SK-N-SH (cell line): ENCODE measurements at regions not wholly inside any gene's neighbourhood (a gene's known extent, or its start where the extent isn't known, plus 50 kb on each side); places are given as distances from the start of the nearest gene placed in this dataset.

Experiments
- CTCF ChIA-PET: fragments of 300-600, 350-600 bp; formaldehyde crosslinking; extraction: SDS; loops from one replicate; lab custom pipeline; 2021; lab: Yijun Ruan, JAX
- POLR2A ChIA-PET: fragments of 350-600 bp; sonication (Branson Sonifier 250); formaldehyde crosslinking; extraction: SDS; loops from one replicate; lab custom pipeline; 2020; ENCODE audit warnings: antibody characterized with exemption, inconsistent platforms; lab: Yijun Ruan, JAX
- DNase-seq: peaks from one replicate; pipeline ENCODE4 v3.0.0; 2012
- H2AFZ ChIP-seq: fragments of 200-600 bp; sonication (generic); 2 replicates; pipeline ENCODE4 v1.8.1; 2016; ENCODE audit warnings: antibody characterized with exemption, mild to moderate bottlenecking, low read depth
- H3F3A ChIP-seq: fragments of 200-600 bp; sonication (generic); replicated peaks from 2 replicates; pipeline ENCODE3; 2016; ENCODE audit warnings: antibody characterized with exemption, mild to moderate bottlenecking; ENCODE audit not compliant: insufficient read depth
- H3K27ac ChIP-seq, 2 experiments: fragments of 200-500 bp in 1 of 2; fragments of 200-600 bp in 1 of 2; sonication (Bioruptor generic) in 1 of 2; sonication (generic), shearing (Covaris generic) in 1 of 2; 2 replicates each; pipeline versions ENCODE4 v1.5.1 to v1.6.1; 2014 to 2016; ENCODE audit warnings: low read depth in 2 of 2, inconsistent platforms in 1 of 2, low read length in 1 of 2, mild to moderate bottlenecking in 1 of 2, mixed read lengths in 1 of 2
- H3K27me3 ChIP-seq: fragments of 200-600 bp; sonication (generic), shearing (Covaris generic); 2 replicates; pipeline ENCODE4 v1.6.1; 2016; ENCODE audit warnings: mixed run types; ENCODE audit not compliant: insufficient read depth
- H3K36me3 ChIP-seq, 2 experiments: fragments of 200-500 bp in 1 of 2; fragments of 200-600 bp in 1 of 2; sonication (Bioruptor generic) in 1 of 2; sonication (generic) in 1 of 2; replicated peaks in 1 of 2; 2 replicates each; pipeline versions ENCODE3 to v1.5.1; 2014 to 2016; ENCODE audit warnings: low read length in 1 of 2, mild to moderate bottlenecking in 1 of 2; ENCODE audit not compliant: insufficient read depth in 2 of 2, control insufficient read depth in 1 of 2
- H3K4me1 ChIP-seq, 2 experiments: fragments of 200-500 bp in 1 of 2; fragments of 200-600 bp in 1 of 2; sonication (Bioruptor generic) in 1 of 2; sonication (generic), shearing (Covaris generic) in 1 of 2; 2 replicates each; pipeline versions ENCODE4 v1.5.1 to v1.6.1; 2014 to 2016; ENCODE audit warnings: low read depth in 1 of 2, low read length in 1 of 2, mixed run types in 1 of 2; ENCODE audit not compliant: insufficient read depth in 2 of 2, control insufficient read depth in 1 of 2
- H3K4me2 ChIP-seq: fragments of 200-600 bp; sonication (generic), shearing (Covaris generic); 2 replicates; pipeline ENCODE4 v1.6.1; 2017; ENCODE audit warnings: mixed run types
- H3K4me3 ChIP-seq, 2 experiments: fragments of 200-500 bp in 1 of 2; fragments of 200-600 bp in 1 of 2; sonication (Bioruptor generic) in 1 of 2; sonication (generic), shearing (Covaris generic) in 1 of 2; 2 replicates each; pipeline versions ENCODE4 v1.5.1 to v1.8.1; 2014 to 2016; ENCODE audit warnings: low read depth in 2 of 2, inconsistent platforms in 1 of 2, low read length in 1 of 2, mild to moderate bottlenecking in 1 of 2, mixed read lengths in 1 of 2, moderate library complexity in 1 of 2
- H3K79me2 ChIP-seq: fragments of 200-600 bp; sonication (generic); 2 replicates; pipeline ENCODE4 v1.8.1; 2017; ENCODE audit warnings: mild to moderate bottlenecking; ENCODE audit not compliant: insufficient read depth
- H3K9ac ChIP-seq: fragments of 200-600 bp; sonication (generic); 2 replicates; pipeline ENCODE4 v1.6.1; 2017; ENCODE audit warnings: mixed run types
- H3K9me2 ChIP-seq: fragments of 200-600 bp; sonication (generic); 2 replicates; pipeline ENCODE4 v1.6.1; 2017; ENCODE audit warnings: mixed run types
- H3K9me3 ChIP-seq: fragments of 200-600 bp; sonication (generic); 2 replicates; pipeline ENCODE4 v1.6.1; 2017; ENCODE audit warnings: mixed run types, mild to moderate bottlenecking, moderate library complexity
- H4K20me1 ChIP-seq: fragments of 200-600 bp; sonication (generic); 2 replicates; pipeline ENCODE4 v1.6.1; 2017; ENCODE audit warnings: mild to moderate bottlenecking, mixed run types; ENCODE audit not compliant: insufficient read depth
- ELF1 ChIP-seq: IDR thresholded peaks from 2 replicates; pipeline ENCODE4 v1.4.0; 2012
- EP300 ChIP-seq, 2 experiments: IDR thresholded peaks; 2 replicates each; pipeline versions ENCODE4 v1.4.0 to v1.6.1; 2012; ENCODE audit warnings: borderline replicate concordance in 1 of 2, low read depth in 1 of 2, low read length in 1 of 2
- EZH2phosphoT487 ChIP-seq: fragments of 200-600 bp; sonication (generic); IDR thresholded peaks from 2 replicates; pipeline ENCODE4 v1.6.1; 2017; ENCODE audit warnings: low read depth, mixed run types, mild to moderate bottlenecking, antibody characterized with exemption, moderate library complexity, borderline replicate concordance
- FOSL2 ChIP-seq: IDR thresholded peaks from 2 replicates; pipeline ENCODE4 v1.4.0; 2012; ENCODE audit warnings: low read depth, mild to moderate bottlenecking, moderate library complexity, borderline replicate concordance
- FOXJ3 ChIP-seq: sonication (generic); formaldehyde crosslinking; IDR thresholded peaks from 2 replicates; pipeline ENCODE4 v1.5.1; 2020; ENCODE audit warnings: mild to moderate bottlenecking, missing genetic modification reagents
- NFIC ChIP-seq: IDR thresholded peaks from 2 replicates; pipeline ENCODE4 v1.4.0; 2012; ENCODE audit warnings: borderline replicate concordance
- RAD21 ChIP-seq: IDR thresholded peaks from 2 replicates; pipeline ENCODE4 v1.6.1; 2012; ENCODE audit warnings: mild to moderate bottlenecking, low read length
- RFX5 ChIP-seq: IDR thresholded peaks from 2 replicates; pipeline ENCODE4 v1.6.1; 2012; ENCODE audit warnings: mild to moderate bottlenecking, improper control_type of control experiment, low read length
- TAF1 ChIP-seq: IDR thresholded peaks from 2 replicates; pipeline ENCODE4 v1.6.1; 2012; ENCODE audit warnings: low read depth, mild to moderate bottlenecking, low read length, moderate library complexity, borderline replicate concordance
- WGBS: methylation state at CpG from one replicate; pipeline ENCODE4 v1.1.6; 2017; ENCODE audit warnings: low lambda C conversion rate; 5-methylcytosine and 5-hydroxymethylcytosine counted together
- TF ChIP-seq, protein P1 (sequence below): fragments of 150-350 bp; IDR thresholded peaks from 2 replicates; pipeline ENCODE4 v1.6.1; 2016; ENCODE audit warnings: mild to moderate bottlenecking, low read depth, low read length
- TF ChIP-seq, protein P2 (sequence below): fragments of 150-350 bp; IDR thresholded peaks from 2 replicates; pipeline ENCODE4 v1.6.1; 2017; ENCODE audit warnings: antibody characterized with exemption, low read length, low read depth, borderline replicate concordance
- TF ChIP-seq, protein P3 (sequence below): IDR thresholded peaks from 2 replicates; pipeline ENCODE4; 2012
- TF ChIP-seq, protein P4 (sequence below): IDR thresholded peaks from 2 replicates; pipeline ENCODE4 v1.4.0; 2012; ENCODE audit warnings: low read depth
- TF ChIP-seq, protein P5 (sequence below): fragments of 200-600 bp; sonication (generic); IDR thresholded peaks from 2 replicates; pipeline ENCODE4 v1.6.1; 2017; ENCODE audit warnings: antibody characterized with exemption, mild to moderate bottlenecking, moderate library complexity
- TF ChIP-seq, protein P6 (sequence below): IDR thresholded peaks from 2 replicates; pipeline ENCODE4 v1.4.0; 2012; ENCODE audit warnings: low read depth, borderline replicate concordance

DNA sequence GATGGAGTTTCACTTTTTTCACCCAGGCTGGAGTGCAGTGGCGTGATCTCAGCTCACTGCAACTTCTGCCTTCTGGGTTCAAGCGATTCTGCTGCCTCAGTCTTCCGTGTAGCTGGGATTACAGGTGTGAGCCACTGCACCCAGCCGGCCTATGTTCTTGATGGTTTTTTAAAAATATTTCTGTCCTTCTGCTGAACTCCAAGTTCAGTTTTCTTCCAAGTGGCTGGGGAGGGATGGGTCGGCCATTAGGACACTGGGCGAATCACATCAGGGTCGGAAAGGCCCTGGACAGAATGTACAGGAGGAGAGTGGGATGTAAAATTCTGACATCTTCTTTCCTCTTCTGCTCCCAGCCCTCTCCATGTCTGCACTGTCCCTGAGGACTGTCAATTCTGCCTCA, 289.6 kb downstream of the PTPRU start:
- WGBS = 49% methylated on average over 7 of the region's 7 CpGs
- TF ChIP-seq, protein P1, sequence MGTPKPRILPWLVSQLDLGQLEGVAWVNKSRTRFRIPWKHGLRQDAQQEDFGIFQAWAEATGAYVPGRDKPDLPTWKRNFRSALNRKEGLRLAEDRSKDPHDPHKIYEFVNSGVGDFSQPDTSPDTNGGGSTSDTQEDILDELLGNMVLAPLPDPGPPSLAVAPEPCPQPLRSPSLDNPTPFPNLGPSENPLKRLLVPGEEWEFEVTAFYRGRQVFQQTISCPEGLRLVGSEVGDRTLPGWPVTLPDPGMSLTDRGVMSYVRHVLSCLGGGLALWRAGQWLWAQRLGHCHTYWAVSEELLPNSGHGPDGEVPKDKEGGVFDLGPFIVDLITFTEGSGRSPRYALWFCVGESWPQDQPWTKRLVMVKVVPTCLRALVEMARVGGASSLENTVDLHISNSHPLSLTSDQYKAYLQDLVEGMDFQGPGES = no peak
- TF ChIP-seq EP300 (IDR thresholded peaks at IDR 0.05; ENCODE audit: borderline replicate concordance in 1 of 2, low read depth in 1 of 2, low read length in 1 of 2) (no peak), EZH2phosphoT487 (no peak), FOXJ3 (CRISPR knock-in tag) (no peak), RAD21 (no peak), TAF1 (no peak), NFIC (no peak), RFX5 (no peak), FOSL2 (no peak)
- TF ChIP-seq, protein P2, sequence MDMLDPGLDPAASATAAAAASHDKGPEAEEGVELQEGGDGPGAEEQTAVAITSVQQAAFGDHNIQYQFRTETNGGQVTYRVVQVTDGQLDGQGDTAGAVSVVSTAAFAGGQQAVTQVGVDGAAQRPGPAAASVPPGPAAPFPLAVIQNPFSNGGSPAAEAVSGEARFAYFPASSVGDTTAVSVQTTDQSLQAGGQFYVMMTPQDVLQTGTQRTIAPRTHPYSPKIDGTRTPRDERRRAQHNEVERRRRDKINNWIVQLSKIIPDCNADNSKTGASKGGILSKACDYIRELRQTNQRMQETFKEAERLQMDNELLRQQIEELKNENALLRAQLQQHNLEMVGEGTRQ = no peak
- TF ChIP-seq, protein P3, sequence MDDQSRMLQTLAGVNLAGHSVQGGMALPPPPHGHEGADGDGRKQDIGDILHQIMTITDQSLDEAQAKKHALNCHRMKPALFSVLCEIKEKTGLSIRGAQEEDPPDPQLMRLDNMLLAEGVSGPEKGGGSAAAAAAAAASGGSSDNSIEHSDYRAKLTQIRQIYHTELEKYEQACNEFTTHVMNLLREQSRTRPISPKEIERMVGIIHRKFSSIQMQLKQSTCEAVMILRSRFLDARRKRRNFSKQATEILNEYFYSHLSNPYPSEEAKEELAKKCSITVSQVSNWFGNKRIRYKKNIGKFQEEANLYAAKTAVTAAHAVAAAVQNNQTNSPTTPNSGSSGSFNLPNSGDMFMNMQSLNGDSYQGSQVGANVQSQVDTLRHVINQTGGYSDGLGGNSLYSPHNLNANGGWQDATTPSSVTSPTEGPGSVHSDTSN = no peak
- TF ChIP-seq, protein P4, sequence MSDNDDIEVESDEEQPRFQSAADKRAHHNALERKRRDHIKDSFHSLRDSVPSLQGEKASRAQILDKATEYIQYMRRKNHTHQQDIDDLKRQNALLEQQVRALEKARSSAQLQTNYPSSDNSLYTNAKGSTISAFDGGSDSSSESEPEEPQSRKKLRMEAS = no peak
- TF ChIP-seq, all 33 proteins: peak for 0
- no peak for DNase-seq
- Histone ChIP-seq H3K4me1 (peaks cover 0 to 24% of the 10 kb centered on the region in 2 experiments; a peak in 1 of 4 replicates), H3K9me2 (no peaks in the 10 kb centered on the region), H3K9ac (no peak overlapping the region), H3K4me2 (no peak overlapping the region), H3K27me3 (no peaks in the 10 kb centered on the region), H3K9me3 (peaks cover 9% of the 10 kb centered on the region; the same call in 1 of the 2 replicates), H3K79me2 (no peaks in the 10 kb centered on the region), H3F3A (no peaks in the 10 kb centered on the region), H4K20me1 (no peaks in the 10 kb centered on the region), H3K4me3 (no peak overlapping the region), H3K36me3 (no peaks in the 10 kb centered on the region), H3K27ac (no peak overlapping the region), H2AFZ (no peak overlapping the region)
- ChIA-PET POLR2A (no interaction called here), CTCF (interaction anchor here (0.6 kb wide), 1 partner anchor 17 kb away, joined by 3 read pairs; no protein-coding TSS in a partner anchor)

DNA sequence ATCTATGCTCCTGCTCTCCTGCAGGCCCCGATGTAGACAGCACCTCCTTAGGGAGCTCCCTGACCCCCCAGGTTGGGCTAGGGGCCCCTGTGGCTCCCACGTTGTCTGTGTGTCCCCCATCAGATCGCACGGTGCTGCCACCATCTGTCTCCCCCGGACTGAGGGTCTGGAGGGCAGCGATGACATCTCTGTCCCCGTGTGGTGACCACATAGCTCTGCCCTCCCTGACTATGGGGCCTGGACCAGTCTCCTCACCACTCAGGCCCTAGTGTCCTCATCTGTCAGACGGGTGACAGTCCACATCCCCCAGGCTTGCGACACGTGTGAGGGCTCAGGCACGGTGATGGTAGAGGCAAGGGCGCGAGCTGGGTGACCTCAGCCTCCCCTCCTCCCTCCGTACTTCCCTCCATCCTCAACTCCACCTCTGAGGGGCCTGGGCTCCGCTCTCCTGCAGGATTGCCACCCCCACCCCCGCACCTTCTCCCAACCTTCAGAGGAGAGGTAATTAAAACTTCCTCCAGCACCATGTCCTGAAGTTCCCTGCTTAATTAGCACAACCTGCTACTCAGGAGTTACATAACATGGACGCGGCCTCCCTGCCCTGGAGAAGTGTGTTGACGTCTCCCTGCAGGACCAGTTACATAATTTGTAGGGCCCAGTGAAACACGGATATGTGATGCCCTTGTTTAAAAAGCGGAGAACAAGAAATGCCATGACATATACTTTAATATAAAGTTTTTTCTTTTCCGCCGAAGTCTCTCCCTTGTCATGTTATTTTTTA, 288.2 kb downstream of the PTPRU start:
- Histone ChIP-seq H3K4me1 (peaks cover 0 to 38% of the 10 kb centered on the region in 2 experiments; a peak in 1 of 4 replicates), H2AFZ (no peak overlapping the region), H3K9ac (no peak overlapping the region), H3K27me3 (no peaks in the 10 kb centered on the region), H3K4me3 (no peak overlapping the region), H3K9me3 (peaks cover 5% of the 10 kb centered on the region; the same call in 1 of the 2 replicates), H4K20me1 (no peaks in the 10 kb centered on the region), H3K36me3 (no peaks in the 10 kb centered on the region), H3K4me2 (no peak overlapping the region), H3K79me2 (no peaks in the 10 kb centered on the region), H3K27ac (no peak overlapping the region), H3K9me2 (no peaks in the 10 kb centered on the region)
- DNase-seq = no peak
- ChIA-PET POLR2A (no interaction called here), CTCF (no interaction called here)
- 69% methylated on average over 22 of the region's 23 CpGs for WGBS
- TF ChIP-seq TAF1 (no peak), ELF1 (no peak)
- TF ChIP-seq, protein P5, sequence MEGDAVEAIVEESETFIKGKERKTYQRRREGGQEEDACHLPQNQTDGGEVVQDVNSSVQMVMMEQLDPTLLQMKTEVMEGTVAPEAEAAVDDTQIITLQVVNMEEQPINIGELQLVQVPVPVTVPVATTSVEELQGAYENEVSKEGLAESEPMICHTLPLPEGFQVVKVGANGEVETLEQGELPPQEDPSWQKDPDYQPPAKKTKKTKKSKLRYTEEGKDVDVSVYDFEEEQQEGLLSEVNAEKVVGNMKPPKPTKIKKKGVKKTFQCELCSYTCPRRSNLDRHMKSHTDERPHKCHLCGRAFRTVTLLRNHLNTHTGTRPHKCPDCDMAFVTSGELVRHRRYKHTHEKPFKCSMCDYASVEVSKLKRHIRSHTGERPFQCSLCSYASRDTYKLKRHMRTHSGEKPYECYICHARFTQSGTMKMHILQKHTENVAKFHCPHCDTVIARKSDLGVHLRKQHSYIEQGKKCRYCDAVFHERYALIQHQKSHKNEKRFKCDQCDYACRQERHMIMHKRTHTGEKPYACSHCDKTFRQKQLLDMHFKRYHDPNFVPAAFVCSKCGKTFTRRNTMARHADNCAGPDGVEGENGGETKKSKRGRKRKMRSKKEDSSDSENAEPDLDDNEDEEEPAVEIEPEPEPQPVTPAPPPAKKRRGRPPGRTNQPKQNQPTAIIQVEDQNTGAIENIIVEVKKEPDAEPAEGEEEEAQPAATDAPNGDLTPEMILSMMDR = no peak
- TF ChIP-seq, protein P6, sequence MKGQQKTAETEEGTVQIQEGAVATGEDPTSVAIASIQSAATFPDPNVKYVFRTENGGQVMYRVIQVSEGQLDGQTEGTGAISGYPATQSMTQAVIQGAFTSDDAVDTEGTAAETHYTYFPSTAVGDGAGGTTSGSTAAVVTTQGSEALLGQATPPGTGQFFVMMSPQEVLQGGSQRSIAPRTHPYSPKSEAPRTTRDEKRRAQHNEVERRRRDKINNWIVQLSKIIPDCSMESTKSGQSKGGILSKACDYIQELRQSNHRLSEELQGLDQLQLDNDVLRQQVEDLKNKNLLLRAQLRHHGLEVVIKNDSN = no peak
- TF ChIP-seq, all 33 proteins: peak for 0
- H3F3A ChIP-seq = no peaks in the 10 kb centered on the region
